ENCODE measurements at regions not wholly inside any gene's neighbourhood (a gene's known extent, or its start where the extent isn't known, plus 50 kb on each side); places are given as distances from the start of the nearest gene placed in this dataset.

GRCh38 chr2:129753261-129753660, 226.2 kb upstream of the RAB6C start:
- no peaks in the 10 kb centered on the region for H3K4me1 ChIP-seq (ENCODE audit: control insufficient read depth, extremely low read depth, insufficient read depth, low read length)
- H3K79me2 ChIP-seq (ENCODE audit: control insufficient read depth, insufficient read depth, low read length), result no peaks in the 10 kb centered on the region
- H4K20me1 ChIP-seq (ENCODE audit: control insufficient read depth, extremely low read depth, insufficient read depth, low read length), result no peaks in the 10 kb centered on the region
- no peak overlapping the region for H2AFZ ChIP-seq (ENCODE audit: low read length)
- TF ChIP-seq EZH2 (IDR thresholded peaks at IDR 0.05; ENCODE audit: low read length, missing control alignments), result no peak
- TF ChIP-seq CTCF (conservative IDR thresholded peaks at IDR 0.05 in 1 of 2, IDR thresholded peaks at IDR 0.05 in 1 of 2; ENCODE audit: low read depth in 1 of 2, low read length in 2 of 2), result no peak
- no peak for DNase-seq (ENCODE audit: low read depth in 2 of 2)
- H3K9me3 ChIP-seq (ENCODE audit: control insufficient read depth, insufficient read depth, low read depth, low read length), result no peaks in the 10 kb centered on the region
- H3K4me2 ChIP-seq (ENCODE audit: extremely low read depth, insufficient read depth, low read length), result no peak overlapping the region
- H3K9ac ChIP-seq (ENCODE audit: insufficient read depth, low read length), result no peak overlapping the region
- H3K4me3 ChIP-seq (replicated peaks in 1 of 4; ENCODE audit: control extremely low read depth in 1 of 4, insufficient read depth in 1 of 4, low read depth in 3 of 4, low read length in 4 of 4), result no peak overlapping the region
- no peaks in the 10 kb centered on the region for H3K27me3 ChIP-seq (ENCODE audit: control insufficient read depth, insufficient read depth, low read length)
- no peaks in the 10 kb centered on the region for H3K36me3 ChIP-seq (ENCODE audit: control insufficient read depth, insufficient read depth, low read length)
- no peak overlapping the region for H3K27ac ChIP-seq (ENCODE audit: insufficient read depth, low read length)

GRCh38 chr2:129754421-129754820, 225.0 kb upstream of the RAB6C start:
- H3K79me2 ChIP-seq (ENCODE audit: control insufficient read depth, insufficient read depth, low read length), result no peaks in the 10 kb centered on the region

GRCh38 chr2:129754831-129755230, 224.6 kb upstream of the RAB6C start:
- Histone ChIP-seq H3K27me3 (ENCODE audit: control insufficient read depth, insufficient read depth, low read length) (no peaks in the 10 kb centered on the region), H3K4me3 (replicated peaks in 1 of 4; ENCODE audit: control extremely low read depth in 1 of 4, insufficient read depth in 1 of 4, low read depth in 3 of 4, low read length in 4 of 4) (no peak overlapping the region), H3K4me1 (ENCODE audit: control insufficient read depth, extremely low read depth, insufficient read depth, low read length) (no peaks in the 10 kb centered on the region), H3K4me2 (ENCODE audit: extremely low read depth, insufficient read depth, low read length) (no peak overlapping the region), H2AFZ (ENCODE audit: low read length) (no peak overlapping the region), H3K27ac (ENCODE audit: insufficient read depth, low read length) (no peak overlapping the region), H3K36me3 (ENCODE audit: control insufficient read depth, insufficient read depth, low read length) (no peaks in the 10 kb centered on the region), H3K9me3 (ENCODE audit: control insufficient read depth, insufficient read depth, low read depth, low read length) (no peaks in the 10 kb centered on the region), H3K79me2 (ENCODE audit: control insufficient read depth, insufficient read depth, low read length) (no peaks in the 10 kb centered on the region), H4K20me1 (ENCODE audit: control insufficient read depth, extremely low read depth, insufficient read depth, low read length) (no peaks in the 10 kb centered on the region), H3K9ac (ENCODE audit: insufficient read depth, low read length) (no peak overlapping the region)
- no peak for DNase-seq (ENCODE audit: low read depth in 2 of 2)
- TF ChIP-seq EZH2 (IDR thresholded peaks at IDR 0.05; ENCODE audit: low read length, missing control alignments) (no peak), CTCF (conservative IDR thresholded peaks at IDR 0.05 in 1 of 2, IDR thresholded peaks at IDR 0.05 in 1 of 2; ENCODE audit: low read depth in 1 of 2, low read length in 2 of 2) (no peak)

More at GRCh38 chr2:129754421-129754820, 225.0 kb upstream of the RAB6C start:
- no peaks in the 10 kb centered on the region for H3K4me1 ChIP-seq (ENCODE audit: control insufficient read depth, extremely low read depth, insufficient read depth, low read length)
- DNase-seq (ENCODE audit: low read depth in 2 of 2), result no peak
- H3K9ac ChIP-seq (ENCODE audit: insufficient read depth, low read length), result no peak overlapping the region
- no peak overlapping the region for H3K4me2 ChIP-seq (ENCODE audit: extremely low read depth, insufficient read depth, low read length)
- no peaks in the 10 kb centered on the region for H3K27me3 ChIP-seq (ENCODE audit: control insufficient read depth, insufficient read depth, low read length)
- H4K20me1 ChIP-seq (ENCODE audit: control insufficient read depth, extremely low read depth, insufficient read depth, low read length), result no peaks in the 10 kb centered on the region
- H3K27ac ChIP-seq (ENCODE audit: insufficient read depth, low read length), result no peak overlapping the region
- TF ChIP-seq CTCF (conservative IDR thresholded peaks at IDR 0.05 in 1 of 2, IDR thresholded peaks at IDR 0.05 in 1 of 2; ENCODE audit: low read depth in 1 of 2, low read length in 2 of 2) (no peak), EZH2 (IDR thresholded peaks at IDR 0.05; ENCODE audit: low read length, missing control alignments) (no peak)
- no peak overlapping the region for H2AFZ ChIP-seq (ENCODE audit: low read length)
- no peaks in the 10 kb centered on the region for H3K36me3 ChIP-seq (ENCODE audit: control insufficient read depth, insufficient read depth, low read length)
- H3K9me3 ChIP-seq (ENCODE audit: control insufficient read depth, insufficient read depth, low read depth, low read length), result no peaks in the 10 kb centered on the region
- H3K4me3 ChIP-seq (replicated peaks in 1 of 4; ENCODE audit: control extremely low read depth in 1 of 4, insufficient read depth in 1 of 4, low read depth in 3 of 4, low read length in 4 of 4), result no peak overlapping the region
